Mesothelial cell of epicardium (in vitro differentiated cells): ENCODE measurements at regions not wholly inside any gene's neighbourhood (a gene's known extent, or its start where the extent isn't known, plus 50 kb on each side); places are given as distances from the start of the nearest gene placed in this dataset.

Source experiments
- DNase-seq, 2 experiments: peaks; one replicate each; pipeline ENCODE4 v3.0.0; 2021; ENCODE audit warnings: low spot score in 2 of 2; ENCODE audit not compliant: unreplicated experiment in 2 of 2
- H3K27ac Mint-ChIP-seq: 2 replicates; pipeline ENCODE4 v1.8.0; 2021; ENCODE audit warnings: mixed read lengths
- H3K27me3 Mint-ChIP-seq: 2 replicates; pipeline ENCODE4 v1.8.0; 2021; ENCODE audit warnings: low read depth, mixed read lengths
- H3K36me3 Mint-ChIP-seq: 2 replicates; pipeline ENCODE4 v1.8.0; 2021; ENCODE audit warnings: mixed read lengths
- H3K4me1 Mint-ChIP-seq: 2 replicates; pipeline ENCODE4 v1.8.0; 2021; ENCODE audit warnings: mixed read lengths
- H3K4me3 Mint-ChIP-seq: 2 replicates; pipeline ENCODE4 v1.8.0; 2021; ENCODE audit warnings: mild to moderate bottlenecking, moderate library complexity, mixed read lengths
- H3K9me3 Mint-ChIP-seq: 2 replicates; pipeline ENCODE4 v1.8.0; 2021; ENCODE audit warnings: mixed read lengths
- TF ChIP-seq, protein P1 (sequence below): fragments of 200-600 bp; sonication (generic); IDR thresholded peaks from one replicate; pipeline ENCODE4 v1.5.0; 2021; ENCODE audit warnings: antibody characterized with exemption; ENCODE audit not compliant: unreplicated experiment

- Mint-ChIP-seq H3K4me1 (peaks cover 16% of the 10 kb centered on the region), H3K36me3 (no peaks in the 10 kb centered on the region), H3K27ac (no peak overlapping the region), H3K4me3 (no peak overlapping the region), H3K27me3 (no peaks in the 10 kb centered on the region), H3K9me3 (peaks cover 9% of the 10 kb centered on the region)
- DNase-seq: no peak
- TF ChIP-seq, protein P1, sequence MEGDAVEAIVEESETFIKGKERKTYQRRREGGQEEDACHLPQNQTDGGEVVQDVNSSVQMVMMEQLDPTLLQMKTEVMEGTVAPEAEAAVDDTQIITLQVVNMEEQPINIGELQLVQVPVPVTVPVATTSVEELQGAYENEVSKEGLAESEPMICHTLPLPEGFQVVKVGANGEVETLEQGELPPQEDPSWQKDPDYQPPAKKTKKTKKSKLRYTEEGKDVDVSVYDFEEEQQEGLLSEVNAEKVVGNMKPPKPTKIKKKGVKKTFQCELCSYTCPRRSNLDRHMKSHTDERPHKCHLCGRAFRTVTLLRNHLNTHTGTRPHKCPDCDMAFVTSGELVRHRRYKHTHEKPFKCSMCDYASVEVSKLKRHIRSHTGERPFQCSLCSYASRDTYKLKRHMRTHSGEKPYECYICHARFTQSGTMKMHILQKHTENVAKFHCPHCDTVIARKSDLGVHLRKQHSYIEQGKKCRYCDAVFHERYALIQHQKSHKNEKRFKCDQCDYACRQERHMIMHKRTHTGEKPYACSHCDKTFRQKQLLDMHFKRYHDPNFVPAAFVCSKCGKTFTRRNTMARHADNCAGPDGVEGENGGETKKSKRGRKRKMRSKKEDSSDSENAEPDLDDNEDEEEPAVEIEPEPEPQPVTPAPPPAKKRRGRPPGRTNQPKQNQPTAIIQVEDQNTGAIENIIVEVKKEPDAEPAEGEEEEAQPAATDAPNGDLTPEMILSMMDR: no peak
Measured at GRCh38 chr5:147037515-147038205, 159.1 kb upstream of the PPP2R2B start.

DNA sequence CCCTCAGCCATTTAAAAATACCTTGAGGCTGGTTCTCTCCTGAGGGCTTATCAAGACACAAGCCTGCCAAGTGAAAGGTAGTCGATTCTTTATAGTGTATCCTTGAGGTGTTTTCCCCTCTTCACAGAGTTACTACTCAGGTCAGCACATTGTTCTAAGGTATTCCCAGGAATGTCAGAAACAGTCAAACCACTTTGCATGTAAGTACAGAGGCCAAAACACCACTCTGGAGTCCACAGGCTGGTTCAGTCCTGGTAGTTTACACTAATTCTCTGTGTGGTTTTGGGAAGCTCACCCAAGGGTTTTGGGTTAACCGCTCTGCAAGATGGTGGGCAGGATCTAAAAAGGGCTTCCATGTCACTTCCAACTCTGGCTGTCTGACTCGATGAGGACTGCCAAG, 162.3 kb upstream of the PPP2R2B start:
- H3K4me3 Mint-ChIP-seq: no peak overlapping the region
- TF ChIP-seq, protein P1: no peak
- no peak overlapping the region for H3K27ac Mint-ChIP-seq

GRCh38 chr5:147044572-147045273, 166.2 kb upstream of the PPP2R2B start:
- peaks cover 32% of the 10 kb centered on the region for H3K4me1 Mint-ChIP-seq
- H3K9me3 Mint-ChIP-seq: no peaks in the 10 kb centered on the region
- TF ChIP-seq, protein P1: no peak
- no peak overlapping the region for H3K27ac Mint-ChIP-seq
- H3K36me3 Mint-ChIP-seq: no peaks in the 10 kb centered on the region
- no peaks in the 10 kb centered on the region for H3K27me3 Mint-ChIP-seq
- DNase-seq: no peak
- H3K4me3 Mint-ChIP-seq: no peak overlapping the region

More for the DNA sequence above, 162.3 kb upstream of the PPP2R2B start:
- Mint-ChIP-seq H3K36me3 (no peaks in the 10 kb centered on the region), H3K9me3 (no peaks in the 10 kb centered on the region), H3K4me1 (peaks cover 21% of the 10 kb centered on the region), H3K27me3 (no peaks in the 10 kb centered on the region)
- no peak for DNase-seq

- Mint-ChIP-seq H3K9me3 (no peaks in the 10 kb centered on the region), H3K4me1 (peaks cover 32% of the 10 kb centered on the region), H3K27ac (no peak overlapping the region), H3K4me3 (no peak overlapping the region), H3K36me3 (no peaks in the 10 kb centered on the region), H3K27me3 (no peaks in the 10 kb centered on the region)
- TF ChIP-seq, protein P1: no peak
- no peak for DNase-seq
Measured at GRCh38 chr5:147045290-147045689, 166.7 kb upstream of the PPP2R2B start.

DNA sequence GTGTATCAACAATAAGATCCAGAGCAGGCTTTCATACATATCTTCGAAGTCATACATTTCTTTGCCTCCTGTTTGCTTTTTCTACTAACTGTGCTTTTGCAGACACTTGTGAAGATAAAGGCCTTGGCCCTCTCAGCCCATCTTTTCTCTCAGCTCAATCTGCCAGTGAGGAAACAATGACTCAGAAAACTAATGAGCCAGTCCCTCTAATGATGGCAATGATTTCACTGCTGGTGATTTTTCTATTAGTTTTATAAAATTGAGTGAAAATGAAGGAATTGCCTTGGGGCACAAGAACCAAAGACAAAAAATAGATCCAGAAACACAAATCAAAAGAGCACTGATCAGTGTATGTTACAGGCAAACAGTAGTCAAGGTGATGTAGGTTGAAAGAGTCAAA, 167.7 kb upstream of the PPP2R2B start:
- H3K4me1 Mint-ChIP-seq: peaks cover 32% of the 10 kb centered on the region
- no peaks in the 10 kb centered on the region for H3K9me3 Mint-ChIP-seq
- TF ChIP-seq, protein P1: no peak
- peak overlapping the region; percentile 52 for H3K27ac Mint-ChIP-seq
- no peaks in the 10 kb centered on the region for H3K27me3 Mint-ChIP-seq
- no peaks in the 10 kb centered on the region for H3K36me3 Mint-ChIP-seq
- no peak overlapping the region for H3K4me3 Mint-ChIP-seq
- no peak for DNase-seq
